ENCODE measurements at regions not wholly inside any gene's neighbourhood (a gene's known extent, or its start where the extent isn't known, plus 50 kb on each side); places are given as distances from the start of the nearest gene placed in this dataset.

DNA sequence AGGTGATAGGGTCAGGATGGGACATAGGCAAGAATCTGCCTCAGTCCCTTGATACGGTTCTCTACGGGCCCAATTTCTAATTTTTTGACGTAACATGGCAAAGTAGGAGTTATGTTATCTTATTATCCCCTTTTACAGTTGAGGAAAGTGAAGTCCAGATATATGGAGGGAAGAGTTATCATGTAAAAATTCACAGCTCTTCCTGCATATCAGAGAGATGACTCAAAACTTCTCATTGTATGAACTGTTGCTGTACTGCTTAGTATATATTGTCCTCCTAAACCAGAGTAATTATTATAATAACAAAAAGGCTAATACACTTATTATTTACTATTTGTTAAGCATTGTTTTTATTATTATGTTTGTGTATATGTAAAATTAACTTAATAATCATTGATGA lies 260.5 kb upstream of the IGFBP7 start:
- no peaks in the 10 kb centered on the region for H3K27me3 ChIP-seq
- no peak for ATAC-seq
- intact Hi-C loops (cut with DNase I): no loop called here
- H3K4me3 ChIP-seq: no peak overlapping the region
- 50 to 65% (median 57%) methylated on average over 3 of the region's 3 CpGs for WGBS, 4 donors
- peaks cover 0 to 5% (median 0%) of the 10 kb centered on the region in 12 donors for H3K4me1 ChIP-seq
- DNase-seq: no peak
- H3K36me3 ChIP-seq: no peaks in the 10 kb centered on the region
- no peak overlapping the region for H3K27ac ChIP-seq
- H3K9me3 ChIP-seq: peaks cover 0 to 5% (median 0%) of the 10 kb centered on the region in 12 donors
- TF ChIP-seq POLR2A (IDR thresholded peaks at IDR 0.05): no peak
- TF ChIP-seq, protein P1, sequence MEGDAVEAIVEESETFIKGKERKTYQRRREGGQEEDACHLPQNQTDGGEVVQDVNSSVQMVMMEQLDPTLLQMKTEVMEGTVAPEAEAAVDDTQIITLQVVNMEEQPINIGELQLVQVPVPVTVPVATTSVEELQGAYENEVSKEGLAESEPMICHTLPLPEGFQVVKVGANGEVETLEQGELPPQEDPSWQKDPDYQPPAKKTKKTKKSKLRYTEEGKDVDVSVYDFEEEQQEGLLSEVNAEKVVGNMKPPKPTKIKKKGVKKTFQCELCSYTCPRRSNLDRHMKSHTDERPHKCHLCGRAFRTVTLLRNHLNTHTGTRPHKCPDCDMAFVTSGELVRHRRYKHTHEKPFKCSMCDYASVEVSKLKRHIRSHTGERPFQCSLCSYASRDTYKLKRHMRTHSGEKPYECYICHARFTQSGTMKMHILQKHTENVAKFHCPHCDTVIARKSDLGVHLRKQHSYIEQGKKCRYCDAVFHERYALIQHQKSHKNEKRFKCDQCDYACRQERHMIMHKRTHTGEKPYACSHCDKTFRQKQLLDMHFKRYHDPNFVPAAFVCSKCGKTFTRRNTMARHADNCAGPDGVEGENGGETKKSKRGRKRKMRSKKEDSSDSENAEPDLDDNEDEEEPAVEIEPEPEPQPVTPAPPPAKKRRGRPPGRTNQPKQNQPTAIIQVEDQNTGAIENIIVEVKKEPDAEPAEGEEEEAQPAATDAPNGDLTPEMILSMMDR (IDR thresholded peaks at IDR 0.05): no peak

DNA sequence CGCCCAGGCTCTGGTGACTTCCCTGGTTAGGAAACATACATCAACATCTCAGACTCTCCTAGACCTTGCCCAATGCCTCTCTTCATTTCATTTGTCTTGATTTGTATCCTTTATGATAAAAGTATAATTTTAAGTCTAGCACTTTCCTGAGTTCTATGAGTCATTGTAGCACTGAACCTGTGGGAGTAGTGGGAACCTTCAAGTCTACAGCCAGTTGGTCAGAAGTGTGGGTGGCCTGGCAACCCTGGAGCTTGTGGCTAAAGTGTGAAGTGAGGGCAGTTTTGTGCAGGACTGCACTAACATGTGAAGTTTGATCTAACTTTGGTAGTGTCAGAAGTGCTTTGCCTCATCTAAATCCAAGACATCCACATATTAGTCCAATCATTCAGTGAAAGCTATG lies 259.3 kb upstream of the IGFBP7 start:
- intact Hi-C loops (cut with DNase I): no loop called here
- Histone ChIP-seq H3K27ac (no peak overlapping the region), H3K27me3 (no peaks in the 10 kb centered on the region), H3K4me3 (no peak overlapping the region), H3K36me3 (no peaks in the 10 kb centered on the region), H3K9me3 (peaks cover 0 to 5% (median 0%) of the 10 kb centered on the region in 12 donors), H3K4me1 (peaks cover 0 to 5% (median 0%) of the 10 kb centered on the region in 12 donors)
- 29 to 80% (median 52%) methylated on average over 1 of the region's 1 CpG for WGBS, 4 donors
- no peak for DNase-seq
- ATAC-seq: no peak
- no peak for TF ChIP-seq POLR2A (IDR thresholded peaks at IDR 0.05)

DNA sequence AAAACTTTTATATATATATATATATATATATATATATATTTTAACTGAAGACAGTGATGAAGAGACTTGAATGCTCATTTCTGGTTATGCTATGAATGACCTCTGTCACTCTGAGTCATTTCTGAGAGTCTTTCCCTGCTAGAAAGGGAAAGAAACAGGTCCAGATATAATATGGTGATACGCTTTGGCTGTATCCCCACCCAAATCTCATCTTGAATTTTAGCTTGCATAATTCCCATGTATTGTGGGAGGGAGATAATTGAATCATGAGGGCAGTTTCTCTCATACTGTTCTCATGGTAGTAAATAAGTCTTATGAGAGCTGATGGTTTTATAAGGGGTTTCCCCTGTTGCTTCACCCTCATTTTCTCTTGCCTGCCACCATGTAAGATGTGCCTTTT lies 254.1 kb upstream of the IGFBP7 start:
- no peak overlapping the region for H3K27ac ChIP-seq

DNA sequence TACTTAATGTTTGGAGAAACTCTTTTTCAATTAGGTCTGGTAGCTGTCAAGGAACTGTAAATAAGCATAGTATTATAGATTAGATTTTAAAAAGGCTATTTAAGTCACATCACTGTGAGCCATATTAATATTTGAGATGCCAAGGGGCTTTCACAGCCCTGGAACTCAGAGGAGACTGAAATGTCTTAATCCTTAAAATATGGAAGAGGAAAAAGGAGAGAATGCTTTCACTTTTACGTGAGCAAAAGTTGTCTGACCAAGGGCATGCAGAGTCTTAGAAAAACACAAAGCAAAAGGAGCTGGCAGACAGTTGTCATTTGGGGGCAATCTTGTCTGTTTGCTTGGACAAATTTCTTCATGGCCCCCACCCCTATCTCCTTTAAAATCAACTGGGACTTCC lies 253.2 kb upstream of the IGFBP7 start:
- Histone ChIP-seq H3K9me3 (peaks cover 0 to 3% (median 0%) of the 10 kb centered on the region in 12 donors), H3K27me3 (no peaks in the 10 kb centered on the region), H3K27ac (no peak overlapping the region), H3K36me3 (no peaks in the 10 kb centered on the region), H3K4me1 (peaks cover 0 to 3% (median 0%) of the 10 kb centered on the region in 12 donors), H3K4me3 (no peak overlapping the region)
- WGBS, 4 donors: 51 to 64% (median 58%) methylated on average over 1 of the region's 1 CpG
- intact Hi-C loops (cut with DNase I): no loop called here
- ATAC-seq: no peak
- no peak for DNase-seq
- TF ChIP-seq POLR2A (IDR thresholded peaks at IDR 0.05): no peak
- TF ChIP-seq, protein P1 (IDR thresholded peaks at IDR 0.05): no peak

More for the DNA sequence above, 254.1 kb upstream of the IGFBP7 start:
- DNase-seq (no peak), ATAC-seq (no peak)
- TF ChIP-seq POLR2A (IDR thresholded peaks at IDR 0.05): no peak
- TF ChIP-seq, protein P1 (IDR thresholded peaks at IDR 0.05): no peak
- peaks cover 0 to 3% (median 0%) of the 10 kb centered on the region in 12 donors for H3K4me1 ChIP-seq
- no peaks in the 10 kb centered on the region for H3K36me3 ChIP-seq
- WGBS, 4 donors: 84 to 94% (median 91%) methylated on average over 1 of the region's 1 CpG
- H3K27me3 ChIP-seq: no peaks in the 10 kb centered on the region
- intact Hi-C loops (cut with DNase I): no loop called here
- H3K9me3 ChIP-seq: peaks cover 0 to 5% (median 0%) of the 10 kb centered on the region in 12 donors
- H3K4me3 ChIP-seq: no peak overlapping the region

DNA sequence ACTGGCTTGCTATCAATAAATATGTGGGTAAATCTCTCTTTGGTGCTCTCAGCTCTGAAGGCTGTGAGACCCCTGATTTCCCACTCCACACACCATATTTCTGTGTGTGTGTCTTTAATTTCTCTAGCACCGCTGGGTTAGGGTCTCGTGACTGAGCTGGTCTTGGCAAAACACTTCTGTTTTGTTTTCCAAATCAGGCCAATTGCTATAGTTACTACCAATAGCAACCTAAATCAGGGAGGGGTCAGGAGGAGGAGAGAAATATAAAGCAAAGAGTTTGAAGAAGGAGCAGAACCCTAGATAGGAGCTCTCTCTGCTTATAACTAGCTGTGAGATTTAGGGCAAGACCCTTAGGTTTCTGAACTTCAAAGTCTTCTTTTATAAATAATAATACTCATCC lies 250.5 kb upstream of the IGFBP7 start:
- ATAC-seq: no peak
- WGBS, 4 donors: 58 to 74% (median 66%) methylated on average over 2 of the region's 2 CpGs
- Histone ChIP-seq H3K36me3 (no peaks in the 10 kb centered on the region), H3K9me3 (no peaks in the 10 kb centered on the region), H3K4me1 (peaks cover 0 to 3% (median 0%) of the 10 kb centered on the region in 12 donors), H3K27me3 (no peaks in the 10 kb centered on the region), H3K4me3 (no peak overlapping the region), H3K27ac (no peak overlapping the region)
- intact Hi-C loops (cut with DNase I): no loop called here
- no peak for DNase-seq
- TF ChIP-seq, protein P1 (IDR thresholded peaks at IDR 0.05): no peak
- TF ChIP-seq POLR2A (IDR thresholded peaks at IDR 0.05): no peak

Measured in heart left ventricle (tissue), 16 donors.